ENCODE measurements at regions not wholly inside any gene's neighbourhood (a gene's known extent, or its start where the extent isn't known, plus 50 kb on each side); places are given as distances from the start of the nearest gene placed in this dataset.

DNA sequence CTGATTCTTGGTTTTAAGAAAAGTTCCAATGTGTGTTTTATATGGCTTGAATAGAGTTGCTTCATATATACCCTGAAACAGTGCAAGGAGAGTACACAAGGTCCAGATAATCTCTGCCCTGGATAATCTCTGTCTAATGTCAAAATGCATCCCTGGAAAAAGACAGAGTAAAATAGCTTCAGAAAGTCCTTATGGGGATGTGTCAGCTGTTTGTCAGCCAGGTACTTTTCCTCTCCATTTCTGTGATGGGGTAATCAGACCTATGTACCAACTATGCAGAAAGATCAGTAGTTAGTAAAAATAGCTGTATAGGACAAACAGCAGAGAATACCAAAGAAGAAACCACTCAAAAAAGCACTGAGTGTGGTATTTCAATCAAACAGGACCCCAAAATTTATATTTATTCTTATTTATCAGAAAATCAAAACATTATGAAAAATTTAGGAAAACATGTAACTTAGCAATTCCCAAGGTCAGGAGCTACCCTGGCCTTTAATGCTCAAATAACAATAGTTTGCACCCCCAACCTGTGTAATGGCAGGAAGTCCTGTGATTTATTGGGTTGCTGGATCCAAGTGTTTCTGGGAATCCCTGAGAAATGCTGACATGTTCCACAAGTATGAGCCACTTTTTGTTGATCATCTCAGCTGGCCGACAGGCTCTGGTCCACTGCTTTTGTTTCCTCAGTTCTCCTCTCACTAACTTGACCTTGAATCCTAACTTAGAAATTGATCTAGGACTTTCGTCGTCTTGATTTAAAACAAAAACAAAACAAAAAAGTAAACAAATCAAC, 69.6 kb downstream of the MDH1 start:
- no peak for DNase-seq

DNA sequence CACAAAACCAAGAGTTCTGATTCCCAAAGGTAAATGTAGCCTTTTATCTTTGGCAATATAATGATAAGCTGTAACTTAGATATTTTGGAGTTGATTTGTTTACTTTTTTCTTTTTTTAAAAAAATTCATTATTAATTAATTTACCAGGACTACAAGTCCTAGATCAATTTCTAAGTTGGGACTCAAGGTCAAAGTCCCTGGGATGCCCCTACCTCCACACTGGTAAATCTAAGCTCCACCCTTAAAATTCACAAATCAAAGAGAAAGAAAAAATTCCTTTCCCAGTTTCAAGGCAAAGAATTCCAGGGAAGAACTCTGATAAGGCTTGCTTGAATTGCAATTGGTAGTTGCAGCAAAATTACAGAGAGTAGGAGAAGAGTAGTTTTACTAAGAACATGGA, 71.3 kb downstream of the MDH1 start:
- DNase-seq: no peak

DNA sequence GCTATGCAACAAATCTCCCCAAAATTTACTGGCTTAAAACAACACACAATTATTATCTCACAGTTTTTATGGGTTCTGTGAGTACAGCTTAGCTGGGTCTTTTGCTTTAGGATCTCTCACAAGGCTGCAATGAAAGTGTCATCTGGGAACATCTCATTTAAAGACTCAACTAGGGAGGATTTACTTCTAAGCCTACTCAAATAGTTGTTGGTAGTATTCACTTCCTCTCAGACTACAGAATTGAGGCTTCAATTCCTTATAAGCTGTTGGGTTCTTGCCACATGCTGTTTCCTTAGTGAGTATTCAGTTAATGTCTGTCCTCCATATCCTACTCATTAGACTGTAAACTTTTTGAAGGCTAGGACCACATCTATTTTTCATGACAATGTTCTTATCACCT, 72.3 kb downstream of the MDH1 start:
- no peak for DNase-seq

DNA sequence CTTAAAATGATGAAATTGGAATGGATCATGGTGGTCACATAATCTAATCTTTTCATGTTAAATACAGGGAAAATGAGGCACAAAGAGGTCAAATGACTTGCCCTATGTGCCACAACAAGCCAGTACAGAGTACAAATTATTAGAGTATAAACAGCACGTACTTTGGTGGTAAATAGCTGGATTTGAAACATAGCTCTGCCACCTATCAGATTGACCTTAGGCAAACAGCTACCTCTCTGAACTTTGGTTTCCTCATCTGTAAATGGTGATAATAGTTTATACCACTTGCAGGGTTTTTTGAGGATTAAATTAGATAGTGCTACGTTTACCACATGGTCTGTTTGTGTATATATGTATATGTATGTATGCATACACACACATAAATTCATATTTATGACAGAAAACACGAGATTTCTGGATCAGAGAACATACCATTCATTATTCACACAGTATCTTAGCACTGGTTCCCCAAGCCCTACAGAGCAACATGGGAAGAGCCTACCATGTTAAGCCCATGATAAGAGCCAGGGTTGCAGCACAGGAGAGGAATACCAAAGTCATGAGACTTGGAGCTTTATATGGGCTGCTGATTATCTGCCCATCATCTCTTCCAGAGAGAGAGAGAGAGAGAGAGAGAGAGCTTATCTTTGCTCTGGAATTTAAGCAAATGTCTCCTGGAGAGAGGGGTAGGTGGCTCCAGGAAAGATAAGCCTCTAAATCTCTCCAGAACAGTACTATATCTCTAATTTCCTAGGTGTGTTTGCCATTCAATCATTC, 73.5 kb downstream of the MDH1 start:
- no peak for DNase-seq

DNA sequence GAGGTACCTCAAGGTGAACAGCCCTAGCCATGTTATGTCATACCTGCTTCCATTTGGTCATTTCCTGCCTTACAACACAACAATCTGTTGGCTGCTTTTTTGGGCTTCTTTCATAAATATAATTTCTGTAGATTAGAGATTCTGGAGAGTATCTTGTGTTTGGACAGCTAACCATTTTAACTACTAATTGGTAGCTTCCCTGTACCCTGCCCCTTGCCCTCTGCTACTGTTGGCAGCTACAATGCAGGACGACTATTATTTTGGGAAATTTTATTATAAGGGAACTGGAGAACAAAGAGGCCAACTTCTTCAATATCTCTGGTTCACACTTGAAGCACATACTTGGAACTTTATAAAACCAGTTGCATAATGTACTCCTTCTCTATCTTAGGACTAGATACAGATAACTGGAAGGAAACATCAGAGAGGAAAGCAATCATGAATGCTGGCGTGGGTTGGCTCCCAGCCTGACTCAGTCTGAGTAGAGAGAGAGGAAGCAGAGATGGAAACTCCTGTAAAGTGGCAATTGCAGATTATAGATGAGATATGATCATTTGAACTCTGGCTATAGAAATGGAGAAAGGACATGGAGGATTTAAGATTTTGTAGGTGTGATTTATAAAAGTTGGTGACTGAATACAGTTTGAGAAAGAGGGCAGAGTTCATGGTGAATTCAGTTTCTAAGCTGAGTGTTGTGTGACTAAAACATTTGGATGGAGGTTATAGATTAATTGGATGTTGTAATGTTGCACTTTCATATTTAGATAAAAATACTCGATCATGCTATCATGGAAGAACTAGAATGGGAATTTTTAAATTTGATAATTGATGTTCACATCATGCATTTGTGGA, 74.5 kb downstream of the MDH1 start:
- no peak for DNase-seq

DNA sequence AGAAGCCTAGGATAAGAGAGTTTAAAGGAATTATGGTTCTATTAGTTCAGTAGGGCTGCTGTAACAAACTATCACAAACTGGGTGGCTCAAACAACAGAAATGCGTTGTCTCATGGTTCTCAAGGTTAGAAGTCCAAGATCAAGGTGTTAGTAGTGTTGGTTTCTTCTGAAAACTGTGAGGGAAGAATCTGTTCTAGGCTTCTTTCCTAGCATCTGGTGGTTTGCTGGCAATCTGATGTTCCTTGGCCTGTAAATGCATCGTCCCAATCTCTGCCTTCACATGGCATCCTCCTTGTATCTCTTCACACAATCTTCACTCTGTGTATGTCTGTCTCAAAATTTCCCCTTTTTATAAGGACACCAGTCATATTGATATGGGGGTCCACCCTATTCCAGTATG, 76.3 kb downstream of the MDH1 start:
- no peak for DNase-seq

DNA sequence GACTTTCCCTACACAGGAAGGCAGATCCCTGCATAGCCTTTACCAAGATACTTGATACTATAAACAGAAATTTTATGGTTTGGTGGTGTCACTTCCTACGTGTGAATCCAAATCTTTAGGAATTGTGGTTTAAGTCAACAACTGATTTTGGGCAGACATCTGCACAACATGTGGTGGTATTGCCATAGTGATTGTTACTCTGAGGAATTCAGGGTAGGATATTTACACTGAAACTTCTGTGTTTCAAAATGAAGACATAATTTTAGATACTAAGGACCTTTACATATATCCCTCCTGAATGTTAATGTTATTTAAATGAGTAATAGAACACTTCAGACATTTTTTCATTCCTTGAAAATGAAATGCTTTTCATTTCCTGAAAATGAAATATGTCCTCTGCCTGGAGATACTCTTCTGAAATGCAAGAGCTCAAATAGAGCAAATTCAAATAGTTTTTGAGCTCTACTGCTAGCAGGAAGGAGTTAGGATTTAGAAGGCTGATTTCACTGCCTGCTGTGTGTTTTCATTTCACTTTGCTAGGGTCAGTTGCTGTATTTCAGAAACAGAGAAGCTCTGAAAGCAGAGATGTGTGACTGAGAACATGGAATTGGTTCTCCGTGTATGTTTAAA, 77.2 kb downstream of the MDH1 start:
- DNase-seq: no peak

DNA sequence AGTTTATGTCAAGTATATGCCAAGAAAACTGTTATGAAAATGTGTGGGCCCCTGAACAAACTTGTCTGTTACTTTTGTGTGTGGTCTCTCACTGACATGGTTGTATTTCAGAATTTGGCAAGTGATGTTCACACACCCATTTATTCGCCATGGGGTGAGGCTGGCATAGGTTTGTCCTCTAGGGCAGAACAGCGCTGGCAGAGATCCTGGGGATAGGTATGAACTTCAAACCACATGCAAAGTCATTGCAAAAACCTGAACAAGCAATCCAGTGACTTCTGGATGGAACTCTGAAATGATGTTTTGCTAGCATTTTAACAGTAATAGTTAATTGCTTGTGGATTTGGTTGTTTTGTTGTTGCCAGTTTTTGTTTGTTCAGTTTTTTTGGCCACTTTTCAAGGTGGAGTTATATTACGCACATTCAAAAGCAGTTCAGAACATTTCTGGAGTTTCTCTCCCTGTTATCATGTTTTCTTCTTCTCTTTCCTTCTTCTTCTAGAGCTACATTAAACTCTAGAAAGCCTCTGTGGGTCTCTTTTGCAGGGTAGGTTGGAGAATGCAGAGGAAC, 78.5 kb downstream of the MDH1 start:
- DNase-seq: no peak

DNA sequence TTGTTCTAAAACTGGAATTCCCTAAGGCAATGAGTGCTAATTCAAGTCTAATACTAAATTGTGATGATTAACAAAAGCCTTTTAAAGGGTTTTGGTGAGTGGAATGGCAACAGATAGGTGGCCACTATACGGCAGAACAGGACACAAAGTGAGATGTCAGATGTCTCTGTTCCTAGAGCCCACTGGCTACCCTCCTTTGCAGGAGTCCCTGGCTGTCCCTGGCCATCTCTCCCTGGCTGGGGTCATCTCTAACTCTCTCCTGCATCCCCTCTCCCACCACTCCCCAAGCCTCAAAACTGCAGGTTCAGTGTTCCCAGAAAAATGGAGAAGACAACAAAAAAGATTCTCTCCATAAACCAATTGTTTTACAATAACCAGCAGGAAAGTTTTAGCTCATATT, 79.2 kb downstream of the MDH1 start:
- no peak for DNase-seq

DNA sequence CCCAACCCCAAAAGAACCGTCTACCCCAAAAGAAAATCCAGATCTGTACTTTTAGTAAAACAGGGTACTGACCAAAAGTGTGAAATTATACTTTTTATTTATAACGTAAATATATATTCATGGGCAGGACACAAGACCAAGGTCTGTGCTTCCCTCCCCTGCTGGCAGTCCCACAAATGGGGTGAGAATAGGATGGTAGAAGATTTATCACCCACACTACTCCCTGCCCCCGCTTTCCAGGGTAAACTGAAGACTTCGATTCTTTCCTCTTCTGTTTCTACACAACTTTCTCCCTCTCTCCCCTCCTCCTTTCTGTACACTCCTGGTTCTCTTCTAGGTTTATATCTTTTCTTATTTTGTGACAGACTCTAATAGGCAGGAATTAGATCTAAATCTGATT, 79.7 kb downstream of the MDH1 start:
- no peak for DNase-seq

DNA sequence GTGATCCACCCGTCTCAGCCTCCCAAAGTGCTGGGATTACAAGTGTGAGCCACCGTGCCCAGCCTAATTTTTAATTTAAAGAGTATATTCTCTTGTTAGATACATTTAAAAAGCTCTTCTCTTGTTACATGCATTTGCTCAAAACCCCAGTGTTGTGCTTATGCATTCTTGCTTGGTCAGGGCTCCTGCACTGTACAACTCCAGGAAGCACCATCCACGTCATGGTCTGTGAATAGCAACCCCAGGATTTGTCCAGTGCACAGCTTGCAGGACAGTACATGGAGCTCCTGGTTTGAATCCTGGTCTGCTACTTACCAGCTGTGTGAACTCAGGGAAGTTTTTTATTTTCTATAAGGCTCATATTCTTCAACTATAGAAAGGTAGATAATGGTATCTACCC, 80.8 kb downstream of the MDH1 start:
- no peak for DNase-seq

DNA sequence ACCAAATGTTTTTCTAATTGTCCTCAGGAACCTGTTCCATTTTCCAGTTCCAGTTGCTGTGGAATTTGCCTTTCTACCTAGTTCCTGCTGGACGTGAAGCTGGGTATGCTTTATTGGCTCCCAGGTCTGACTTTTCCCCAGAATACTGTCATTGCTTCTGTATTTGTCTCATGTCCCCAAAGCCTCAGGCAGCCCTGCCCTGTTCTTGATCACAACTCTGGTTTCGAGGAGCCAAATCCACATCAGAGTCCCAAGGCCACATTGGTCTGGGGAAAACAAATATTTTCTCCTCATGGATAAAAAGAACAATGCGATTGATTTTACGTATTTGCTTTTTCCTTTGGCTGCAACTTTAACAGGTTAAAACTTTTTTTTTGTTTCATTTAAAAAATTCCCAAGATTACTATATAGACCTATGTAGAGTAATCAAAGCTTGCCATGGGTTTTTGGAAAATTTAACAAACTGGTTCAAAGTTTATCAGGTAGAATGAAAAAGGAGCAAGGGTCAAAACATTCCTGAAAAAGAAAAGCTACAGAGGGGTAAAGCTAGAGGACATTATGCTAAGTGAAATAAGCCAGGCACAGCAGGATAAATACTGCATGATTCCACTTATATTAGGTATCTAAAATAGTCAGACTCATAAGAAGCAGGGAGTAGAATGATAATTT, 85.2 kb downstream of the MDH1 start:
- DNase-seq: no peak

DNA sequence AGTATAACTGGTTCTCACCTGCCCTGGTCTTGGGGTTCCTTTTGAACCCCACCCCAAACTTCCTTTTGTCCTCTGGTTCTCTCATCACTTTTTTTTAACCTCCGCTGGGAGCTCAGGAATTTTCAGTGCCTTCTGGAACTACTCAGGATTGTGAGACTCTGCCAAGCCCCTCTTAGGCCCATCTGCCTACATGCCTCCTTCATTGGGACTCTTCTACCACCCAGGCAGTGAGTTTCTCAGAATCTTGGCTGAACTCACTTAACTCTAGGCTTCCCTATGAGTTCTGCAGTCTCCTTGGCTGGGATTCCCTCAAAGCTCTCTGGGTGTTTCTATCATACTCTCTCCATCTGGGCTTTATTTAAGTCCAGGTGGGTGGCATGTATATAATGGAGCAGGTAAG, 86.3 kb downstream of the MDH1 start:
- DNase-seq: no peak

DNA sequence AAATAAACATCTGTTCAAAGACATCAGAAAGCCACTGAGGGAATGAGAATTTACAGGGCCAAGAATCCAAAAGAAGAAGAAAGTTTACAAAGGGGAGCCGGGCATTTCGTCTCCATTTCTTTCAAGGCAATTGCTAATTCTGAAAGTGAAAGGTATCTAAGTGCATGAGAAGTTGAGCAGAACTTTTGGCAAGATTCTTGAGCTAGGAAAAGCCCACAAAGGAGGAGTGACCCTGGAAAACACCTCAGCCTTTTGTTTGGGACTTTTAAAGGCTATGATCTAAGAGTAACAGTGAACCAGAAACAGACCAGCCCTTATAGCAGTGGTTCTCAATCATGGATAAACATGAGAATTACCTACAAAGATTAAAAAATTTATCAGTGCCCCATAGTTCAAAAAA, 87.4 kb downstream of the MDH1 start:
- no peak for DNase-seq

DNA sequence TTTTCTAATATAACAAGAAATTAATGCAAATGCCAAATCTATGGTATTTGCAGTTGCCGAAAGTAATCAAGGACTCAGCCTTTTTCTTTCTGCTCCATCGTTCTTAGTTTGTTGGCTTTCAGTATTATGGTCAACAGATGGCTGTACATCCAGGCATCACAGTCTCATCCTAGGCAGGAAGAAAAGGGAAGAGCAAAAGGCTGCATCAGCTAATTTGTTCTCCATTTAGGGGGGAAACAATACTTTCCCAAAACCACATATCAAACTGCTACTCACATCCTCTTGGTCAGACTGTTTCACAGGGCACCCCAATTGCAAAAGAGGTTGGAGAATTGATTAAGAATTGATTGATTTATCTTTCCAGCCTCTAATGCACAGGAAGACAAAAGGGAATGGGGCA, 89.3 kb downstream of the MDH1 start:
- no peak for DNase-seq

DNA sequence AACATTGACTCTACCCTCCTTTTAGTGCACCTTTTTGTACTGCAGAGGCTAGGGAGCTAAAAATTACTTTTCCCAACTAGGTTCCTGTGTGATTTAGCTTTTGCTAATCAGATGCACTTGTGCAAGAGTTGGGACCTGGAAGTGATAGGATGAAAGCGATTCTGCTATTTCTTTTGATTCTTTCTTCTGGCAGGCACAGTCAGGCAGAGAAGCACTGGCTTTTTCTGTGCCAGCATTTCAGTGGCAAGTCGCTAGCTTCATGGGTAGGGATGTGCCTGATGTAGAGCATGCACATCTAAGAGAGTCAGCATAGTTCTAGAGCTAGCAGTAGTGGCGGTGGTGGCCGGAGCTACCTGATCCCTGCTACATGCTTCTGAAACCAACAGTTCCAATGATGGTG, 89.8 kb downstream of the MDH1 start:
- DNase-seq: no peak

DNA sequence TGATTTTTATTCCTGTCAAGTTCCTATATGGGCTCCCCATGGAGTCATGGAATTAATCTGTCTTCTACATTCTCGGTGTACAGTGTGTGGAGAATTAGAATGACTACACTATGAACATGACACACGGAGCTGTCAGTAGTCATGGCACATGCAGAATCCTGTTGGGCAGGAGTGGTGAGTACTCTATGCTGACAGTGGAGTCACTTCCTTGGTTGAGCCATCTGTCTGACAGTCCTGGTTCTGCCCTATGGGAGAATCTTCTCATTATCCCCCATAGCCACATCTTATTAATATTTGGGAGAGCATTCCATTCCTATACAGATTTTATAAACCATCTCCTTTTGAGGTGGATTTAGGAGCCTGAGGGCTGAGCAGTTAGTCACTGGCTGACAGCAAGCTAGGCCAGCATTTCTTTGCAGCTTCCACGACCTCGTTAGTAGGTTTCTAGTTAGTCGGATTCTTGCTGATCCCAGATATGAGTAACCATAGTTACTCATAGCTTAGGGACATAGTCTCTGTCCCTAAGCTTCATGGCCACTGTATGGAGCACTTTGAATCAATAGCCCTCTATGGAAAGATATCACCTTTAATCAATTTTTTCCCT, 90.6 kb downstream of the MDH1 start:
- DNase-seq: no peak

DNA sequence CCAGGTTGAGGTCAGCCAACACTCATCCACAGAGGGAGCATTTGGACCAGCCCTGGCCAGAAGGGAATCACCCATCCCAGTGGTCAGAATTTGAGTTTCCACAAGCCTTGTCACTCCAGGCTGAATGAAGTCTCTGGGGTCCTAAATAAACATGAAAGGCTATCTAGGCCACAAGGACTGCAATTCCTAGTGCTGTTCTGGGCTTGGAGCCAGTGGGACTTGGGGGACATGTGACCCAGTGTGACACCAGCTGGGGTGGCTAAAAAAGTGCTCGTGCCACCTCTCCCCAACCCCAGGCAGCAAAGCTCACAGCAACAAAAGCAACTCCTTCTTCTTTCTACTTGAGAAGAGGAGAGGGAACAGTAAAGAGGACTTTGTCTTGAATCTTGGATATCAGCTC, 91.7 kb downstream of the MDH1 start:
- DNase-seq: no peak

DNA sequence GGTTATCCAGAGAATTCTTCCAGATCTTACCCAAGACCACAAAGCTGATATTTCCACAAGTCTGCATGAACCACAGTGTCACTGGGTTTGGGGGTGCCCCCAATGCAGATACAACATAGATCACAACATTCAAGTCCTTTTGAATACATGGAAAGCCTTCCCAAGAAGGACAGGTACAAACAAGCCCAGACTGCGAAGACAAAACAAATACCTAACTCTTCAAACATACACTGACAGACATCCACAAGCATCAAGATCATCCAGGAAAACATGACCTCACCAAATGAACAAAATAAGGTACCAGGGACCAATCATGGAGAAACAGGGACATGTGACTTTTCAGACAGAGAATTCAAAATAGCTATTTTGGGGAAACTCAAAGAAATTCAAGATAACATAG, 93.1 kb downstream of the MDH1 start:
- no peak for DNase-seq

DNA sequence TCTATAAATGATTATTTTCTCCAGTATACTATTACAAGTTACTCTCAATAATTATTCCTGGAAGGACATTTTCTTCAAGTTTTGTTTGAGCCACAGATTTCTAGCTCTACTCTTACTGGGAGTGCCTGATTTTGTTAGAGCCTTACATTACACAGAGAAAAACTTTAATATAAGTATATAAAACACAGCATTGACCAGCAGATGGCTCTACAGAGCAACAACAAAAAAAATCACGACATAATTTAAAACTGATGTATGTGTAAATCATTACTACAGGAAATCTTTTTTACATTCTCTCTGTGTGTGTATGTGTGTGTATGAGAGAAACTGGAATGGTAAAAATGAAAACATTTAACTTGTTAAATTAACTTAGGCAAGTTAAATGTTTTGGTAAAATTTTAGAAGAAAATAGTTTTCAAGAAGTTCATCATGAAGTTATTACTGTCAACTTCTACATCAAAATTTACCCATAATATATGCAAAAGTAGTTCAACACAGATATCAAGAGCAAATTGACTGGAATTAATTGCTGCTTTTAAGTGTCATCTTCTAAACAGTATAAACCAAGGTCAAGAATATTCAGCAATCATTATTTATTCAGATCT, 103.3 kb downstream of the MDH1 start:
- peak; percentile 33 for DNase-seq

DNA sequence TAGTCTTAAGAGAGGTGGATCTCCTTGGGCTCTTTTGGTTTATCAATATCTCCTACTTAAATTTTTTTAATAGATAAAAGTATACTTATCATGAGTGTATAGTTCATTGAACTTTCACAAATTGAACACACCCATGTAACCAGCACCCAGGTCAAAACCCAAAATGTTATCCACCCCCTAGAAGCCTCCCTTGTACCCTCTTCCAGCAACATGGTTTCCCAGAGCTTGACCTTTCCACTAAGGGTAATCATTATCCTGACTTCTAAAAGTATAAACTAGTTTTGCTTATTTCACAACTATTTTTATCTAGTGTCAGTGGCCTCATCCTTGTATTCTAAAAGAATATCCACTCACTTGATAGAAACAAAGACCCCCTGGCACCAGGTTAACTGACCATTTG, 106.8 kb downstream of the MDH1 start:
- DNase-seq: no peak

All from KG1 (cell line).